CD4-positive, alpha-beta T cell treated with Interleukin-4 for 4 hours (primary cell): ENCODE measurements at regions not wholly inside any gene's neighbourhood (a gene's known extent, or its start where the extent isn't known, plus 50 kb on each side); places are given as distances from the start of the nearest gene placed in this dataset.
A peak's percentile ranks its signal among the peaks of the same experiment; 100 is the strongest.

Experiments used
- DNase-seq: peaks from one replicate; pipeline ENCODE4 v3.0.0-alpha.2; 2020

DNA sequence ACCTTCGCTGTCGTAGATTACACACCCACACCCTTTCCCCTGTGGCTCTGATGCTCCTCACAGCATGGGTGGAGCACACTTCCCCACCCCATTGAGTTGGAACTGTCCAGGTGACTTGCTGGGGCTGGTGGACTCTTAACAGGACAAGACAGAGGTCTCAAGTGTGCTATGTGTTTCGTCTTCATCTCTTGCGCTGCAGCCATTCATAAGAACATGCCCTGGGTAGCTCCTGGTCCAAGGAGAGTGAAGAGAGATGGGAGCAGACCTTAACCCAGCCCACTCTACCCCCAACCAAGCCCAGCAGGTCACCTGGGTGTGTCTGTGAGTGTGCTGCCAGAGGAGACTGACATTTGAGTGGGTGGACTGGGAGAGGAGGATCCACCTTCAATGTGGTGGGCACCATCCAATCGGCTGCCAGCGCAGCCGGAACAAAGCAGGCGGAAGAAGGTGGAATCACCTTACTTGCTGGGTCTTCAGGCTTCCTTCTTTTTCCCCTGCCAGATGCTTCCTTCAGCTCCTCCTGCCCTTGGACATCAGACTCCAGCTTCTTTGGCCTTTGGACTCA is 112.4 kb downstream of the HTR5A start:
- DNase-seq, result no peak

DNA sequence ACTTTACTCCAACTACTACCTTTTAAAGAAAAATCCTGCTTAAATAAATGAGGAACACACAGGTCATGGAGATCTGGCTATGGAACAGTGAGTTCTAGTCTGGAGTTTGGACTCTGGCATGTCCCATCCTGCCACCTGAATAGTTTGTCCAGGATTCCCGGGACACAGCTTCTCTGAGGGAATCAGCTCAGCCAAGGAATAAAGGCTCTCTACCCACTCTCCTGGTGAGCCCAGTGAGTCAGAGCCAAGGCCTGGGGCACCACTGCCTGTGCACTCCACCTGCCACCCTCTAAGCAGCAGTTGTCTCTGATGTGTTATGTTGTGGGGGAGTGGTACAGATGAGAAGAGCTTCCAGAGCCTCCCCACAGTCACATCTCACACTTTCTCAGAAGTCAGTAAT is 113.5 kb downstream of the HTR5A start:
- no peak for DNase-seq

DNA sequence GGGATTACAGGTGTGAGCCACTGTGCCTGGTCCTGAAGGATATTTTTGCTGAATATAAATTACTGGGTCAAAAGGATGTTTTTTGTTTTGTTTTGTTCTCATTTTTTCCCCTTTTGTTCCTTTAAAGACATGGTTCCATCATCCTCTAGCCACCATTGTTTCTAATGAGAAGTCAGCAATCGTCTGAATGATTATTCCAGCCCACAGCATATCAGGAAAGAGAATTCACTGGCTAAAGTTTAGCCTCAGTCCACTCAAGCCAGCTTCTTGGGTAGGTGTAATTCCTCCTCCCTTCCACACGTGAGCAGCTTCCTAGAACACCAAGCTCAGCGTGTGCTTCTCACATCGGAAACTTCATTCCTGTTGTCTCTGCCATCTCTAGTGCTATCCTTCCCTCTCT is 112.8 kb upstream of the INSIG1 start:
- no peak for DNase-seq

DNA sequence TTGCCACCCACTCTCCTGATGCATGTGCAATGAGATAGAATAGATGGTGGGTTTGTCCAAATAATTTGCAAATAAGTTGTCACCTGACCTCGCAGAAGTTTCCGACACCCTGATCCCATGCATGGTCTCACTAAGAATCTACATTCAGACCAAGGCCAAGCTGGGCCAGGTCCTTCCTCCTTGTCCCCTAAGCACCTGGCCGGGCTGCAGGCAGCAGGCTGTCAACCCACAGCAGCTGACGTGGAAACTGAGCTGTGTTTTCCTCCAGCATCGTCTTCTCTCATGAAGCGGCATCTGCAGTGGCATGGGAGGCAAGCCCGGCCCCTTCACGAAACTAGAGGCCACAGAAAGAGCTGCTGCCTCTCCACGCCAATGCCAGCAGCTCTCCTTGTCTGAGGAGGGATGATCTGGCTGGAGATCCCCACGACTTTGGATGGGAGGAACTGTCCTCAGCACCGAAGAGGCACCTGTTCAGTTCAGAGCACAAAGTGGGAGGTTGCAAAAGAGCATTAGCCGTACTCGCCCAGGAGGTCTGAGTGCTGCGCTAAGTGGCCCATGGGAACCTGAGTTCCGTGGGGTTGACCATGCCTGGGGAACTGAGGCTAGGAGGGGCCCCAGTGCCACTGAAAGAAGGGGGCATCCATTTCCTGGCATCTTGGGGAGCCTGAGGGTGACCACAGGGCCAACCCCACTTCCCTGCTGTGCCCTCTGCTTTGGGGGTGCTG is 110.5 kb upstream of the INSIG1 start:
- DNase-seq, result no peak

DNA sequence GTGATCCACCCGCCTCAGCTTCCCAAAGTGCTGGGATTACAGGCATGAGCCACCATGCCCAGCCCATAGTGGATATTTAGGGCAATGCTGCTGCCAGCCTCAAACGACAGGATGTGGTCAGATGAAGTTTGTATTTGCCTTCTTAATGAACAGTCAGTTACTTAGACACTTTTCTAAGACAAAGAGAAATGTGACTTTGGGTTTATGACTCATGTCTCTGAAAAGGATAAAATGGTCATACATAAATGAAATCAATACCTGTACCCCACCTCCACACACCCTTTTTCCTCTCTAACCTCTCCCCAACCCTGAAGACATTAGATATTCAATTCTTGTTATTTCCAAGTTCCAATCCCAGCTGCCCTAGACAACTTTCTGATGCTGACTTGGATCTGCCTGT is 109.3 kb upstream of the INSIG1 start:
- no peak for DNase-seq

DNA sequence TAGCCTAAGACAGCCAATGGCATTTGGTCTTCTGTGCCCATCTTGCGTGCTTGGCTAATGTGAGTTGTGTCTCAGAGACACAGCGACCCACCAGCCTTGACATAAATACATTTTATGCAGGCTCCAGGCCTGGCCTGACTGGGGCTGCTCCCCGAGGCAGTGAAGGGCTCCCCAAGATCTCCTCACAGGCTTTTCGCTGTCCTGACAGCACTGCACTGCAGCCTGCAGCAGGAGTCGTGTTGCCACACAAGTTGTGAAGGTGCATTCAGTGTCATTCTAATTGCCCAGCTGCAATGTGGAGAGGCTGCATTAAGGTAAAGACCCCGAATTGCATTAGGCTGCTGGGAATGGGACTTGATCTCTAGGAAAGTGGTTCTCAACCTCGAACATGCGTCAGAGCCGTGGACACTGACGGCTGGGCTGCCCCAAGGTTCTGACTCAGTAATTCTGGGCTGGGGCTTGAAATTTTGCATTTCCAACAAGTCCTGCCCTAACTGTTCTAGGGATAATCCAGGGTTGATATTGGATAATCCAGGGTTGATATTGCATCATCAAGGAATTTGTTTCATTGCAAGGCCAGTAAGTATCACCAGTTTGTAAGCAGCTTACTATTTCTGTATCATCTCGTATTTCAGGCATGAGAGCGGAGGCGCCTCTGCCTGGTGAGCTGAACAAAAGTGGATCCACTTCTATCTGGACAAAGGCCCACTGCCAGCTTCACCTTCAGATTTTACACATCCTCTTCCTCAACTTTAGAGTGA is 108.7 kb upstream of the INSIG1 start:
- no peak for DNase-seq

DNA sequence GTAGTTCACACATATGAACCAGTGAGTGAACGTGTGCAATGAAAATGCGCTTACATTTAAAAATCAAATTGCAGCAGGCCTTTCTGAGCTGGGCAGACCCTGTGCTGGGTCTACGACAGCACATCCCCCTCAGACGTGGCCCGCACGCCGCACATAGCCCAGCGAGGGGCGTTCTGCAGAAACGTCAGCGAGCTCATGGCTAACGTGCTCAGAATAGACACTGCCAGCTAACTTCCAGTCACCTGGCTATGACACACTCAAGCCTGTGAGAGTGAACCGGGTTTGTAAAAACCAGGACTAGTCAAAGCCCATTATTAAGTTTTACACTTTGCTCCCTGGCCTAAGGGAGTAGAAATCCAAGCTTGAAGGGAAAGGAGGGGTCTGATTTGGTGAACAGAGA is 108.1 kb upstream of the INSIG1 start:
- no peak for DNase-seq

DNA sequence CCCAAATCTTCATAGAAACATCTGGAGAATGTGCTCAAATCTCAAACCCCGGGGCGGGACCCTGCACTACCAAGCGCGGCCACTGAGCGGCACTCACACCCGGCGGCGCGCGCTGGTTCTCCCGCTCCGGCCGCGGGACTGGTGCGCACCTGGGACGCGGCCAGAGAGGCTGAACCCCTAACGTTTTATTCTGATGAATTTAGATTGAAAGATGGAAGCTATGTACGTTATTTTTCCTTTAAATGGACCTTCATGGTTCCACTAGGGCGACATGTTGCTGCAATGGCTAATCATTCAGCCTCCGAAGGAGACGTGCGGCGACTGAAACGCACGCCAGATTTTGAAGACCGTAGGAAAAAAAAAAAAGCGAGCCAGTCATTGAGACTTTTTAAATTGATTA is 107.0 kb upstream of the INSIG1 start:
- DNase-seq, result peak; percentile 57

DNA sequence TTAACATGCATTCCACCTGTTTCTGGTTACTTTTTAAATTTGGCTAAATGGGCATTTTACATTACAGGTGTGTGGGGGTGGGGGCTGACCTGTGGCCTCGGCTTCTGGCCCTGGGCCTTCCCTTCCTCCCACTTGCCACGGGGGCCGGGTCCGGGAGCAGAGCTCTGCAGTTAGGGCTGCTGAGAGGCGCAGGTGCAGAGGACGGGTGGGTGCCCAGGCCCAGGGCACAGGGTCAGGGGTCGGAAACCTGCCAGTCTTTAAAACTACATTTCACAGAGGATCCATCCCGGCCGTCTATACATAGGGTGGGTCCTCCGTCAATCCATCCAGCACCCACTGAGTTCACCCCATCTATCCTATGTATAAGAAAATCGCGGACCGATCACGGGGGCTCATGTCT is 106.5 kb upstream of the INSIG1 start:
- DNase-seq, result no peak

DNA sequence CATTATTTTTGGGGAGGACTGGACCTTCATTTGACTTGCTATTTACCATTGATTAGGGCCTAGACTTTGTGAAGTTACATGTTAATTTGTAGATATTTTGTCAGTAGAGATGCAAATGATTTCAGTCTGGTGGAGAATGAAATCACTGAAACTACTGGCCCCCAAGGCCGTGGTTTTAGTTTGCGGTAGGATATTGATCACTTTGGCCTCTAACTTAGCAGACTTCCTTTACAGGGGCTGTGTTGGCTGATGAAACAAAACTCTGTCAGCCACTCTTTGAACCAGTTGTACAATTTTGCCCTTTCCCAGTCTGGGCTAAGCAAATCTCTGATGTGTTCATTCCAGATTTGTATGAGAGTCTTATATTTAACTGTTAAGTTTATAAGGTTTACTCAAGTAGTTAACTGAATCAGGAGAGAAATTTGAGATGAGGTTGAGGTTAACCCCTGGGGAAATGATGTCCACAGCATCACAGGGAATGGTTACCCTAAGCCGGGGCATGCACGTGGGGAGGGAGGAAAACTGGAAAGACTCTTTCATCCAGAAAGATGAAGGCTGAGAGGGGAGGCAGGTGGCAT is 105.7 kb upstream of the INSIG1 start:
- DNase-seq, result no peak

DNA sequence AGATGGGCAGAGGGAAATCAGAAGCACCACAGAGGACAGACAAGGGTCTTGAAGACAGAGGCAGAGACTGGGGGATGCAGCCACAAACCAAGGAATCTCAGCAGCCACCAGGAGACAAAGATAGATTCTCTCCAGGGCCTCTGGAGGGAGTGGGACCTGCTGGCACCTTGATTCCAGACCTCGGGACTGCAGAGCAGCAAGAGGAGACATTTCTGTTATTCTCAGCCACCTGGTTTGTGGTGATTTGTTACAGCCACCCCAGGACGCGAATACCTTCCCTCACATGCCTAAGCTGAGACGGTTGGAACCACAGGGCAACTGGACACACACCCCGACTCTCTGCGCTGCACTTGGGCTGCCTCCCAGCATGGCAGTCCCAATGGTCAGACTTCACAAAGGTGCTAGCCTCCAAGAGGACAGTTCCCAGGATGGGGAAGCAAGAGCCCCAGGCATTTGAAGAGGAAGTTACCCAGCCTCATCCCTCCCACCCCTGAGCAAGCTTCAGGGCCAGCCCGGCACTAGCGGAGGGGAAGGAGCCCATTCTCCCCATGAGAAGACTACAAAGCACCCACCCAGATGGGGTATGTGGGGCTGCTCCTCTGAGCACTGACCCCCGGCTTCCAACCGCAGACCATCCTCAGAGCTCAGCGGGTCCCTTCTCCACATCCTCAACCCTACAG is 104.6 kb upstream of the INSIG1 start:
- no peak for DNase-seq

DNA sequence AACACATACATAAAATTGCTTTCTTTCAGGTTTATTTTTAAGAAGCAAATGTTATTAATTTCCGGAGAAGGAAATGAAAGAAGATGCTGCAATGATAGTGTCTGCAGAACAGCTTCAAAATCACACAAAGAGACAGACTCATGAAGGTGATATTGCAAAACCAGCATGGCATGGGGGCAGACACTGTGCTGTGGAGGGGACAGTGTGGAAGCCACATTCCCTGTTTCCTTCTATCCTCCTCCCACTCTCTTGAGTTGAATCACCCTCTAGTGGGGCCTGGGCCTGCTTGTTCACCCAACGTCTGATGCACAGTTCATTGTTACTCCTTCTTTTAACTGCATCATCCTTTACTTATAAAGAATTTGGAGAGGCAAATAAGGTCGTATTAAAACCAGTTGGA is 104.0 kb upstream of the INSIG1 start:
- DNase-seq, result no peak

DNA sequence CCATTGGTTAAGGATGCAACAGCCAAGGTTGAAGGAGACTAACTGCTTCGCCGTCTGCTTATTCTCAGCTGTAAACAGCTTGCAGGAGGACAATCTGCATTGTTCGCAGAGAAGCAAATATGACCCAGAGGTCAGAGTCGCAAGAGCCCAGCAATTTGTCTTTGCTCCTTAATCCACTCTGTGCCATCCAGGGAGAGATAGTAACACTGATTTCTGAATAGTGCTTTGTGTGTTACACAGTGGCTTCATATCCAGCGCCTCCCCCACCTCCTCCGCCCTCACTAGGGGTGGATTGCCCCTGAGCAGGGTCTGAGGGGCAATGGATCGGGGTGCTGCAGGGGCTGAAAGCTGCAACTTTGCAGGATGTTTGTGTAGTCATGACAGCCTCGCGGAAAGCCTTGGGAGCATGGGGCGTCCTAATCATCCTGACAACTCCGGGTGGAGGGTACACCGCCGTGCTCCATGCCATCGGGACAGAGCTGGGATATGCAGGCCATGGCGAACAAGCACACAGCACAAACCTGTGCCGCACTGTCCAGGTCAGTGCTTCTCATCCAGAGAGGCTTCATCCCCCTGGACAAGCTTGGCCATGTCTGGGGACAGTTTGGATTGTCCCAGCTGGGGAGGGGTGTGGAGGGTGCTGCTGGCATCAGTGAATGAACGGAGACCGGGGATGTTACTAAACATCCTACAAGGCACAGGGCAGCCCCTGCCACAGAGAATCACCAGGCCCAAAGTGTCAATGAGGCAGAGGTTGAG is 103.1 kb upstream of the INSIG1 start:
- no peak for DNase-seq

DNA sequence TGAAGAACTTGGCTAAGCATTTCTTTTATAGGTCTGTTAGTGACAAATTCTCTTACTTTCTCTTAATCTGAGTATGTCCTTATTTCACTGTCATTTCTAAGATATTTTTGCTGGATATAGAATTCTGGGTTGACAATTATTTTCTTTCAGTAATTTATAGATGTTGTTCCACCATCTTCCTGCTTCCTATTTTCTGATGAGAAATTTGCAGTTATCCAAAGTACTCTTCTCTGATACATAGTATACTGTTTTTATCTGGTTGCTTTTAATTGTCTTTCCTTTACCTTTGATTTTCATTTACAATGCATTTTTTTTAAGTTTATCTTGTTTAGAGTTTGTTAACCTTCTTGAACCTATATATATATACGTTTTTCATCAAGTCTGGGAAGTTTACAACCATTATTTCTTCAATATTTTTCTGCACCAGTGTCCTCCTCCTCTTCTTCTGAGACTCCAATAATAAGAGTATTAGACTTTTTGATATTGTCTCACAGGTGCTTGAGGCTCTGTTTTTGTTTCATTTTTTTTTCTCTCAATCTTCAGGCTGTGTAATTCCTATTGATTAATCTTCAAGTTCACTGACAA is 101.6 kb upstream of the INSIG1 start:
- DNase-seq, result no peak

DNA sequence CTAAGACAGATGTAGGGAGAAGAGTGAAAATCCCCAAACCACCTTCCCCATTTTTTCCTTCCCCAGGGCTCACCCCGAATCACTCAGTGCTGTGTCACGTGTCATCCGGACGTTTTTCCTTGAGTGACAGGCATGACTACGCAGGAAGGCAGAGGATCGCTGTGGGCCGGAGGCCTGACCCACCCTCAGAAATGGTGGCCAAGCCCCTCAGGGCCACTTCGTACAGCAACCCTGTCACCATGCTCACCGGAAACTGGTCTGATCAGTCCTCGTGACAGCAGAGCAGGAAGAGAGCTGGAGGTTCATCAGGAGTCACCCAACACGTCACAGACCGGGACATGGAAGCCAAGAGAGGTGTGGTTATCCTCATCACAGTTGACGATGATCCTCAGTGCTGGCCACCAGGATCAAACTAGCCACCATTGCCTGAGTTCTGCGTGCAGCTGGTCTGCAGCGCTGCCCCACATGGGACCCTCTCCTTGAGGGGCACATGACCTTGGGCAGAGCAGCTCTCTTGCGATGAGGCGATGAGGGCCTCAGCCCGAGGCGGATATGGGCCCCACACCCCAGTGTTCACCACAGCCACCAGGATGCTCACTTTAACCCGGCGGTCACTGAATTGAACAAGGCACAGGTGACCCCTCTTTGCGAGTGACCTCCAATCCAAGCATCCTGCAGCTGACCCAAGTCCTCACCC is 99.3 kb upstream of the INSIG1 start:
- no peak for DNase-seq

DNA sequence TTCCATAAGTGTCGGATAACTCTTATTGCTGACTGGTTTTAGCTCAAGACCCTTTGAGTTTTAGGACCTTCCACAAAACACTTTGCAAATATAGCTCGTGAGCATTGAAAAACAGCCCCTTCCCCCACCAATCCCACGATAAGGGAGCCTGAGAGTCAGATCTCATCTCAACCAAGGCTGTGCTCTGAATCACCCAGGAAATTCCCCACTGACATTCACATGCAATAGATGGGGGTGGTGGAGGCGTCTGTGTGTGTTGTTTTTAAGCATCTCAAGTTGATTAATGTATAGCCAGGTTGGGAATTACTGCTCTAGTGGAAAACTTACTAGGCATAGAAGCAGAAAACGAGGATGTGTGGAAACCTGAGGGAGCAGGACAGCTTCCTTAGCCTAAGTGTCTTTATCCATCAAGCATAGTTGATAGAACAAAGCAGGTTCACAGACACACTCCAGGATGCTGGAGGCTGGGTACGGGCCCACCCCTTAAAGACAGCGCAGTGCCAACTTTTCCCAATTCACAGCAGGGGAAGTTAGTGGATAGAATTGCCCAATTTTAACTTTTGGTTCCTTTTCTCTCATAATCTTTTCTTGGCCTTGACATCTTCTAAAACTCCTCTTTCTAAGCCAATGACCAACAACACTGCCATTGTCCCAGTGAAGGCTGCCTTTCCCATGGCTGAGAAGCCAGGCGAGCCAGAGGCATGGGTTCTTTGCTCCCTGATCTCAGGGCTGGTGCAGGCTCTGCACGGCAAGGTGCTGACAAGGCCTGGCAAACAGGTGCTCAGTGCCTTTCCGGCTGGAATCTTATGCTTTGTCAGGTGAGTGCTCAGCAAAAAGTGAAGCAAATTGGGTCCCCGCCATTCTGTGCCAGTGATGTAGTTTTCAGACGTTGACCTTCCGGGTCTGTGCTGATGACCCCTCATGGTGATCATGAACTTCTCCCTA is 98.5 kb upstream of the INSIG1 start:
- no peak for DNase-seq

DNA sequence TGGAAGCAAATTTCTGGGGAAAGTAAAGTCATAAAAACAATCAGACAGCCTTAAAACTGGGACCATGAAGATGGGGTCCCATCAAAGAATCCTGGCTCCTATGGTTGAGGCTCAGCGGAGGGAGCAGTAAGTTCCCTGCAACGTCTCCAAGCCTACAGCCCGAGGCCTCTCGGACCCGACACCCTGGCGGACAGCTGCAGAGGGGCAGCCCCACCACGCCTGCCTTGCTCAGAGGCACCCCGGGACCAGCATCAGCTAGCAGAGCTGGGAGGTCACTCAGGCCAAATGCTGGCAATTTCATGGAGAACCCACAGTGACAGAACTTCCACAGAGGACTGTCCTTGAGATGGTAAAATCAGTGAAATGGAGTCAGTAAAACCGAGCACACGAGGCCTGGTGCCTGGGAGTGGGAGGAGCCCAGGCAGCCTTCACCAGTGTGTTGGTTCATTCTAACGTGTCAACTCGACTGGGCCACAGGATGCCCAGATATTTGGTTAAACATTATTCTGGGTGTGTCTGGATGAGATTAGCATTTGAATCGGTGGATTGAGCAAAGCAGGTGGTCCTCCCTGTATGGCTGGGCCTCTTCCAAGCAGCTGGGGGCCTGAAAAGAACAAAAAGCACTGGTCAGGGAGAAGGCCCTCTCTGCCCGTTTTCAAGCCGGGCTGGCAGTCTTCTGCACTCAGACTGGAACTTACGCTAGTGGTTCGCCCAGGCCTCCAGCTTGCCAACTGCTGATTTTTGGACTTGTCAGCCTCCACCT is 96.2 kb upstream of the INSIG1 start:
- no peak for DNase-seq

DNA sequence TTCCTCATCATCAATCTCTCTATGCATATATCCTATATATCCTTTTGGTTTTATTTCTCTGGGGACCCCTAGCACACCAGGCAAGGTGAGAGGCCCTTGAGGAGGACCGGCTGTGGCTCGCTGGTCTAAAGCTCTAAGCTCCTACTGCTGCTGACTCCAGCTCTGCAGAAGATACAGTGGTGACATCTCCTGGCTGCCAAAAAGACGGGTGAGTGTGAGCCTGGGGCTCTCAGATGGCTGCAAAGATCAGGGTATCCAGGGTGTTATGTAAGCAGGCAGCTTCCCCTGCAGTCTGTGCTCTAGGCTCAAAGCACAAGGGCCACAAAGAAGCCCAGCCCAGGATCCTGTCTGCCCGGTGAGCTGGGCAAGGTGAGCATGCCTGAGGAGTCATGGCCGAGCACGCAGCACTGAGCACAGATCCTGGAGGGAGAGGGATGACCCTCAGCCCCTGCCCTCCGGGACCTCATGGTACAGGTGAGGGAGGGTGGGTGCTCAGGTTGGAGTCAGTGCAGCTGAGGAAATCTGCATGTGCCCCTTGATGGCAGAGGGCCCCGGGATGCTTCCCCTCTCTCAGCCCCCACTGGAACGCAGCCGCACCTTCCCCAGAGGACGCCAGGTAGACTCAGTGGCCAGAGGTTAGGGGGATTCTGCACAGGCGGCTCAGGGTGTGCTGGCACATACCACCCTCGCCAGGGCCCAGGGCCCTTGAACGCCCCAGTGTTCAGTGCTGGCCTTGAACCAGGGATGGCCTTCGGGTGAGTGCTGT is 95.4 kb upstream of the INSIG1 start:
- DNase-seq, result no peak
